HCT116 (cell line): ENCODE measurements at regions not wholly inside any gene's neighbourhood (a gene's known extent, or its start where the extent isn't known, plus 50 kb on each side); places are given as distances from the start of the nearest gene placed in this dataset.

Experiments used
- ATAC-seq: fragments of 200-7000 bp; cut with Tn5 transposase; 2 replicates; pipeline ENCODE4 v1.9.1; 2020; ENCODE audit warnings: mild to moderate bottlenecking, moderate library complexity
- BruUV-seq: library from RNA; stranded (reverse); fragments of 400-500 nt; replicated peaks from 2 replicates; lab custom pipeline; 2021; lab: Mats Ljungman, UMichigan
- CTCF ChIA-PET: fragments of 300-600 bp; sonication (Branson Sonifier 250); formaldehyde crosslinking; loops from one replicate; lab custom pipeline; 2021; ENCODE audit warnings: antibody characterized with exemption; lab: Charles Lee
- POLR2A ChIA-PET: fragments of 300-600, 350-600 bp; sonication (Branson Sonifier 250); formaldehyde crosslinking; loops from one replicate; lab custom pipeline; 2021; ENCODE audit warnings: antibody characterized with exemption; lab: Charles Lee
- RAD21 ChIA-PET, 2 experiments: fragments of 300-600 bp; sonication (Branson Sonifier 250); formaldehyde crosslinking; loops; one replicate each; lab custom pipeline; 2023; ENCODE audit warnings: low total read pairs in 2 of 2; ENCODE audit not compliant: uncharacterized antibody in 2 of 2, unreplicated experiment in 2 of 2, low non-redundant PET in 1 of 2; lab: Charles Lee
- DNase-seq: peaks from one replicate; pipeline ENCODE4 v3.0.0-alpha.2; 2010; ENCODE audit warnings: low read depth, low spot score
- H2AFZ ChIP-seq: fragments of 200-600 bp; shearing (Covaris generic), sonication (generic); 2 replicates; pipeline ENCODE4 v1.6.1; 2017; ENCODE audit warnings: low read depth, mixed run types, mixed read lengths, antibody characterized with exemption, low read length; ENCODE audit not compliant: poor library complexity, severe bottlenecking
- H3K27ac ChIP-seq: 2 replicates; pipeline ENCODE4 v1.5.1; 2012; ENCODE audit warnings: low read depth, low read length
- H3K27me3 ChIP-seq: fragments of 200-600 bp; sonication (generic); 2 replicates; pipeline ENCODE4 v1.6.1; 2016; ENCODE audit warnings: mixed run types, low read length, mixed read lengths; ENCODE audit not compliant: insufficient read depth
- H3K36me3 ChIP-seq, 2 experiments: fragments of 200-500 bp in 1 of 2; fragments of 200-600 bp in 1 of 2; sonication (Bioruptor generic) in 1 of 2; sonication (generic) in 1 of 2; 2 replicates each; pipeline versions ENCODE4 v1.5.1 to v1.6.1; 2014 to 2016; ENCODE audit warnings: low read length in 2 of 2, inconsistent platforms in 1 of 2, mixed read lengths in 1 of 2, mixed run types in 1 of 2; ENCODE audit not compliant: insufficient read depth in 2 of 2, control insufficient read depth in 1 of 2
- H3K4me1 ChIP-seq, 2 experiments: fragments of 200-600 bp in 1 of 2; sonication (generic) in 1 of 2; 2 replicates each; pipeline versions ENCODE4 v1.5.1 to v1.6.1; 2012 to 2017; ENCODE audit warnings: low read length in 2 of 2, inconsistent platforms in 1 of 2, mild to moderate bottlenecking in 1 of 2, mixed read lengths in 1 of 2, mixed run types in 1 of 2, moderate library complexity in 1 of 2; ENCODE audit not compliant: insufficient read depth in 2 of 2, control insufficient read depth in 1 of 2
- H3K4me2 ChIP-seq: fragments of 200-600 bp; sonication (generic); 2 replicates; pipeline ENCODE4 v1.6.1; 2017; ENCODE audit warnings: mixed run types, low read length, mixed read lengths
- H3K4me3 ChIP-seq, 2 experiments: fragments of 200-600 bp in 1 of 2; sonication (generic) in 1 of 2; replicated peaks in 1 of 2; 2 replicates each; pipeline ENCODE4 v1.5.1; 2011 to 2016; ENCODE audit warnings: low read length in 2 of 2, control low read depth in 1 of 2, low read depth in 1 of 2, mild to moderate bottlenecking in 1 of 2, mixed read lengths in 1 of 2, mixed run types in 1 of 2
- H3K79me2 ChIP-seq: fragments of 200-600 bp; sonication (generic); 2 replicates; pipeline ENCODE4 v1.6.1; 2017; ENCODE audit warnings: mild to moderate bottlenecking, mixed run types, low read length, moderate library complexity, mixed read lengths; ENCODE audit not compliant: insufficient read depth
- H3K9ac ChIP-seq: fragments of 200-600 bp; sonication (generic); 2 replicates; pipeline ENCODE4 v1.6.1; 2016; ENCODE audit warnings: low read length, mixed read lengths
- H3K9me2 ChIP-seq: fragments of 200-600 bp; sonication (generic), shearing (Covaris generic); 2 replicates; pipeline ENCODE4 v1.6.1; 2017; ENCODE audit warnings: mixed run types, mild to moderate bottlenecking, moderate library complexity; ENCODE audit not compliant: insufficient read depth
- H3K9me3 ChIP-seq, 2 experiments: fragments of 200-500 bp in 1 of 2; fragments of 200-600 bp in 1 of 2; sonication (Bioruptor generic) in 1 of 2; sonication (generic) in 1 of 2; 2 replicates each; pipeline ENCODE4 v1.6.1; 2014 to 2017; ENCODE audit warnings: low read length in 2 of 2, mixed read lengths in 2 of 2, inconsistent platforms in 1 of 2, low read depth in 1 of 2, mild to moderate bottlenecking in 1 of 2, mixed run types in 1 of 2, moderate library complexity in 1 of 2; ENCODE audit not compliant: control insufficient read depth in 1 of 2, insufficient read depth in 1 of 2
- H4K20me1 ChIP-seq: fragments of 200-600 bp; sonication (generic), shearing (Covaris generic); 2 replicates; pipeline ENCODE4 v1.6.1; 2017; ENCODE audit warnings: mixed run types, mild to moderate bottlenecking, moderate library complexity; ENCODE audit not compliant: insufficient read depth
- ATF3 ChIP-seq: IDR thresholded peaks from 2 replicates; pipeline ENCODE4 v1.6.1; 2012
- CEBPB ChIP-seq: IDR thresholded peaks from 2 replicates; pipeline ENCODE4 v1.6.1; 2012; ENCODE audit warnings: low read depth
- CTCF ChIP-seq, 3 experiments: fragments of 200-600 bp in 1 of 3; sonication (generic) in 1 of 3; IDR thresholded peaks in 2 of 3; conservative IDR thresholded peaks in 1 of 3; 2 replicates each; pipeline ENCODE4 v1.5.1; 2012 to 2017; ENCODE audit warnings: low read depth in 2 of 3, low read length in 2 of 3, antibody characterized with exemption in 1 of 3, borderline replicate concordance in 1 of 3, control low read depth in 1 of 3, mild to moderate bottlenecking in 1 of 3, mixed read lengths in 1 of 3, mixed run types in 1 of 3, moderate library complexity in 1 of 3; ENCODE audit not compliant: insufficient read depth in 1 of 3
- EGR1 ChIP-seq: IDR thresholded peaks from 2 replicates; pipeline ENCODE4 v1.6.1; 2012; ENCODE audit warnings: low read depth
- ELF1 ChIP-seq: IDR thresholded peaks from 2 replicates; pipeline ENCODE4 v1.6.1; 2012; ENCODE audit warnings: low read depth, borderline replicate concordance
- EZH2 ChIP-seq: fragments of 200-600 bp; sonication (generic); IDR thresholded peaks from 2 replicates; pipeline ENCODE4 v1.6.1; 2017; ENCODE audit warnings: antibody characterized with exemption, mixed run types
- EZH2phosphoT487 ChIP-seq: fragments of 200-600 bp; IDR thresholded peaks from 2 replicates; pipeline ENCODE4 v1.6.1; 2018; ENCODE audit warnings: antibody characterized with exemption, borderline replicate concordance
- FOSL1 ChIP-seq: IDR thresholded peaks from 2 replicates; pipeline ENCODE4 v1.6.1; 2012; ENCODE audit warnings: low read depth
- MAX ChIP-seq: IDR thresholded peaks from 2 replicates; pipeline ENCODE4 v1.6.1; 2012
- POLR2A ChIP-seq: IDR thresholded peaks from 2 replicates; pipeline ENCODE4 v1.7.0; 2011; ENCODE audit warnings: borderline replicate concordance; ENCODE audit not compliant: insufficient read depth, insufficient read length; ENCODE audit errors: extremely low read depth
- POLR2AphosphoS5 ChIP-seq: IDR thresholded peaks from 2 replicates; pipeline ENCODE4 v1.6.1; 2011; ENCODE audit warnings: mild to moderate bottlenecking, low read depth, low read length, moderate library complexity
- RAD21 ChIP-seq: IDR thresholded peaks from 2 replicates; pipeline ENCODE4 v1.6.1; 2012; ENCODE audit warnings: low read depth, mild to moderate bottlenecking
- REST ChIP-seq: IDR thresholded peaks from 2 replicates; pipeline ENCODE4 v1.6.1; 2012; ENCODE audit warnings: low read depth
- SIN3A ChIP-seq: IDR thresholded peaks from 2 replicates; pipeline ENCODE4 v1.6.1; 2012; ENCODE audit warnings: low read depth
- SP1 ChIP-seq: IDR thresholded peaks from 2 replicates; pipeline ENCODE4 v1.6.1; 2012; ENCODE audit warnings: low read depth
- SRF ChIP-seq: IDR thresholded peaks from 2 replicates; pipeline ENCODE4 v1.6.1; 2012; ENCODE audit warnings: low read depth
- TCF7L2 ChIP-seq: IDR thresholded peaks from 2 replicates; pipeline ENCODE4 v1.7.0; 2011; ENCODE audit warnings: borderline replicate concordance, inconsistent platforms; ENCODE audit not compliant: insufficient read depth, insufficient read length; ENCODE audit errors: extremely low read depth
- ZBTB33 ChIP-seq: IDR thresholded peaks from 2 replicates; pipeline ENCODE4 v1.6.1; 2011; ENCODE audit warnings: mild to moderate bottlenecking, low read length, moderate library complexity; ENCODE audit not compliant: insufficient replicate concordance; ENCODE audit errors: extremely low read depth
- ZNF274 ChIP-seq: fragments of 200-500 bp; sonication (Bioruptor generic); IDR thresholded peaks from 2 replicates; pipeline ENCODE4 v1.6.1; 2014; ENCODE audit warnings: mild to moderate bottlenecking, low read depth, low read length, inconsistent platforms
- intact Hi-C: fragments of 100-400 bp; cut with micrococcal nuclease; formaldehyde crosslinking; loops from 2 replicates; pipeline ENCODE4 v1.10.0; 2022

GRCh38 chr12:84415946-84416345 is 496.7 kb downstream of the SLC6A15 start:
- ATAC-seq (no peak), DNase-seq (no peak)
- no peaks in the 10 kb centered on the region for H4K20me1 ChIP-seq
- TF ChIP-seq EZH2 = no peak
- no peak for TF ChIP-seq POLR2AphosphoS5
- no peak for TF ChIP-seq FOSL1
- TF ChIP-seq ZNF274 = no peak
- TF ChIP-seq SIN3A = no peak
- no peak for TF ChIP-seq POLR2A
- no peak for TF ChIP-seq CEBPB
- no peak for TF ChIP-seq REST
- no peak for TF ChIP-seq SRF
- no peak for TF ChIP-seq MAX
- TF ChIP-seq EGR1 = no peak
- no peak for TF ChIP-seq ATF3
- no peak for TF ChIP-seq ELF1
- TF ChIP-seq CTCF (IDR thresholded peaks at IDR 0.05 in 2 of 3, conservative IDR thresholded peaks at IDR 0.05 in 1 of 3; ENCODE audit: borderline replicate concordance in 1 of 3, insufficient read depth in 1 of 3, low read depth in 2 of 3, low read length in 2 of 3) = no peak
- no peak for TF ChIP-seq ZBTB33
- no peak for TF ChIP-seq TCF7L2
- TF ChIP-seq RAD21 = no peak
- no peak for TF ChIP-seq SP1
- TF ChIP-seq EZH2phosphoT487 = no peak
- RAD21 ChIA-PET = no interaction called here
- H3K9me3 ChIP-seq = no peaks in the 10 kb centered on the region
- no peak overlapping the region for H2AFZ ChIP-seq
- no peak overlapping the region for H3K4me3 ChIP-seq
- no peak overlapping the region for H3K9ac ChIP-seq
- no peaks in the 10 kb centered on the region for H3K36me3 ChIP-seq
- BruUV-seq = no TSS peak
- intact Hi-C loops = no loop called here
- H3K4me2 ChIP-seq = no peak overlapping the region
- no peaks in the 10 kb centered on the region for H3K79me2 ChIP-seq
- no peaks in the 10 kb centered on the region for H3K9me2 ChIP-seq
- no peaks in the 10 kb centered on the region for H3K4me1 ChIP-seq
- H3K27ac ChIP-seq = no peak overlapping the region
- no peaks in the 10 kb centered on the region for H3K27me3 ChIP-seq
- CTCF ChIA-PET = no interaction called here
- POLR2A ChIA-PET = no interaction called here
